Aorta (tissue), 5 donors: ENCODE measurements at regions not wholly inside any gene's neighbourhood (a gene's known extent, or its start where the extent isn't known, plus 50 kb on each side); places are given as distances from the start of the nearest gene placed in this dataset.

ENCODE experiments used
- ATAC-seq: fragments of 200-7000 bp; cut with Tn5 transposase; one replicate; pipeline ENCODE4 v1.9.1; 2022; ENCODE audit warnings: moderate library complexity; ENCODE audit not compliant: low FRiP score
- DNase-seq, 2 donors: peaks; one replicate each; pipeline ENCODE4 v3.0.0-alpha.2; 2020
- H3K27ac ChIP-seq, 2 donors: one replicate each; pipeline ENCODE4 v1.5.1; 2013; ENCODE audit warnings: low read length in 2 of 2, mild to moderate bottlenecking in 2 of 2, moderate library complexity in 2 of 2, control low read depth in 1 of 2, inconsistent platforms in 1 of 2, low read depth in 1 of 2
- H3K27me3 ChIP-seq, 2 donors: one replicate each; pipeline ENCODE4 v1.6.1; 2013; ENCODE audit warnings: control low read depth in 1 of 2, low read length in 1 of 2, mild to moderate bottlenecking in 1 of 2, moderate library complexity in 1 of 2; ENCODE audit not compliant: insufficient read depth in 2 of 2, control insufficient read depth in 1 of 2
- H3K36me3 ChIP-seq, 2 donors: one replicate each; pipeline ENCODE4 v1.6.1; 2013; ENCODE audit warnings: control low read depth in 1 of 2, low read length in 1 of 2, mild to moderate bottlenecking in 1 of 2; ENCODE audit not compliant: insufficient read depth in 2 of 2, control insufficient read depth in 1 of 2
- H3K4me1 ChIP-seq, 2 donors: one replicate each; pipeline ENCODE4 v1.6.1; 2013; ENCODE audit warnings: low read length in 2 of 2, control low read depth in 1 of 2, mild to moderate bottlenecking in 1 of 2, moderate library complexity in 1 of 2; ENCODE audit not compliant: insufficient read depth in 2 of 2, control insufficient read depth in 1 of 2
- H3K4me3 ChIP-seq, 2 donors: one replicate each; pipeline ENCODE4 v1.5.1; 2013; ENCODE audit warnings: low read length in 2 of 2, control low read depth in 1 of 2, mild to moderate bottlenecking in 1 of 2
- H3K9me3 ChIP-seq: one replicate; pipeline ENCODE4 v1.6.1; 2013; ENCODE audit warnings: mild to moderate bottlenecking, low read length; ENCODE audit not compliant: control insufficient read depth
- WGBS, 2 donors: extraction: QIAGEN DNeasy Blood & Tissue Kit; methylation state at CpG; one replicate each; pipeline ENCODE4 v1.1.7; 2013; 5-methylcytosine and 5-hydroxymethylcytosine counted together
- intact Hi-C, 2 donors: fragments of 100-400 bp; cut with DNase I; formaldehyde crosslinking; loops; one replicate each; pipeline versions ENCODE4 v1.14.2 to v1.15.0; 2022
- donor health status: healthy with polysubstance abuse.
- donor health status: Bipolar disorder and iron deficiency.
- donor health status: DM: no; HTN: no; CAD: no.
- donor health status: DM: no; HTN: no; CAD: no.
- donor health status: DM: yes; HTN: yes; CAD: no.

- Histone ChIP-seq H3K4me1 (no peaks in the 10 kb centered on the region), H3K4me3 (no peak overlapping the region), H3K27me3 (no peaks in the 10 kb centered on the region), H3K9me3 (no peaks in the 10 kb centered on the region), H3K27ac (no peak overlapping the region), H3K36me3 (no peaks in the 10 kb centered on the region)
- no peak for ATAC-seq
- intact Hi-C loops, result no loop called here
- DNase-seq, result no peak
- WGBS, 2 donors, result 80 to 89% methylated on average over 1 of the region's 1 CpG
These were observed 535.1 kb downstream of the STK39 start for GRCh38 chr2:167712275-167712674.

GRCh38 chr2:167708998-167709397, 538.4 kb downstream of the STK39 start:
- DNase-seq (no peak), ATAC-seq (no peak)
- H3K27ac ChIP-seq, result no peak overlapping the region
- H3K9me3 ChIP-seq, result no peaks in the 10 kb centered on the region
- H3K4me3 ChIP-seq, result no peak overlapping the region
- intact Hi-C loops, result no loop called here
- H3K4me1 ChIP-seq, result no peaks in the 10 kb centered on the region
- no peaks in the 10 kb centered on the region for H3K27me3 ChIP-seq
- no peaks in the 10 kb centered on the region for H3K36me3 ChIP-seq

- WGBS, 2 donors, result 46 to 71% methylated on average over 2 of the region's 2 CpGs
- ATAC-seq, result no peak
- Histone ChIP-seq H3K27me3 (no peaks in the 10 kb centered on the region), H3K4me1 (no peaks in the 10 kb centered on the region), H3K27ac (no peak overlapping the region), H3K4me3 (no peak overlapping the region), H3K9me3 (no peaks in the 10 kb centered on the region), H3K36me3 (no peaks in the 10 kb centered on the region)
- intact Hi-C loops, result no loop called here
- no peak for DNase-seq
These were observed 540.6 kb downstream of the STK39 start for GRCh38 chr2:167706800-167707199.

- WGBS, 2 donors, result 68 to 75% methylated on average over 3 of the region's 3 CpGs
- ATAC-seq (no peak), DNase-seq (no peak)
- Histone ChIP-seq H3K36me3 (no peaks in the 10 kb centered on the region), H3K27ac (no peak overlapping the region), H3K4me3 (no peak overlapping the region), H3K9me3 (no peaks in the 10 kb centered on the region), H3K4me1 (no peaks in the 10 kb centered on the region), H3K27me3 (no peaks in the 10 kb centered on the region)
- intact Hi-C loops, result no loop called here
These were observed 544.0 kb downstream of the STK39 start for GRCh38 chr2:167703441-167703840.

GRCh38 chr2:167702227-167702626, 545.2 kb downstream of the STK39 start:
- no peak for ATAC-seq
- Histone ChIP-seq H3K27me3 (no peaks in the 10 kb centered on the region), H3K9me3 (no peaks in the 10 kb centered on the region), H3K4me1 (no peaks in the 10 kb centered on the region), H3K27ac (no peak overlapping the region), H3K4me3 (no peak overlapping the region), H3K36me3 (no peaks in the 10 kb centered on the region)
- intact Hi-C loops, result no loop called here
- WGBS, 2 donors, result 97 to 100% methylated on average over 1 of the region's 1 CpG
- no peak for DNase-seq

GRCh38 chr2:167701651-167702050, 545.7 kb downstream of the STK39 start:
- no peak for ATAC-seq
- Histone ChIP-seq H3K9me3 (no peaks in the 10 kb centered on the region), H3K27me3 (no peaks in the 10 kb centered on the region), H3K4me3 (no peak overlapping the region), H3K36me3 (no peaks in the 10 kb centered on the region), H3K4me1 (no peaks in the 10 kb centered on the region), H3K27ac (no peak overlapping the region)
- DNase-seq, result no peak
- intact Hi-C loops, result no loop called here
- WGBS, 2 donors, result 50 to 55% methylated on average over 4 of the region's 4 CpGs

GRCh38 chr2:167697948-167698347, 549.4 kb downstream of the STK39 start:
- Histone ChIP-seq H3K4me1 (no peaks in the 10 kb centered on the region), H3K36me3 (no peaks in the 10 kb centered on the region), H3K9me3 (no peaks in the 10 kb centered on the region), H3K4me3 (no peak overlapping the region), H3K27ac (no peak overlapping the region), H3K27me3 (no peaks in the 10 kb centered on the region)
- intact Hi-C loops, result no loop called here
- no peak for DNase-seq
- ATAC-seq, result no peak
- WGBS, 2 donors, result 44 to 52% methylated on average over 2 of the region's 2 CpGs

GRCh38 chr2:167697194-167697593, 550.2 kb downstream of the STK39 start:
- H3K4me3 ChIP-seq, result no peak overlapping the region
- DNase-seq, result no peak
- H3K36me3 ChIP-seq, result no peaks in the 10 kb centered on the region
- H3K27me3 ChIP-seq, result no peaks in the 10 kb centered on the region
- no peak overlapping the region for H3K27ac ChIP-seq
- 29 to 56% methylated on average over 1 of the region's 1 CpG for WGBS, 2 donors
- H3K4me1 ChIP-seq, result no peaks in the 10 kb centered on the region
- intact Hi-C loops, result no loop called here
- no peaks in the 10 kb centered on the region for H3K9me3 ChIP-seq
- ATAC-seq, result no peak

- H3K36me3 ChIP-seq, result no peaks in the 10 kb centered on the region
- no peaks in the 10 kb centered on the region for H3K9me3 ChIP-seq
- ATAC-seq (no peak), DNase-seq (no peak)
- H3K4me3 ChIP-seq, result no peak overlapping the region
- 61 to 74% methylated on average over 2 of the region's 2 CpGs for WGBS, 2 donors
- no peaks in the 10 kb centered on the region for H3K27me3 ChIP-seq
- H3K27ac ChIP-seq, result no peak overlapping the region
- intact Hi-C loops, result no loop called here
- no peaks in the 10 kb centered on the region for H3K4me1 ChIP-seq
These were observed 554.5 kb downstream of the STK39 start for GRCh38 chr2:167692936-167693335.
